HG02943 (cell line): ENCODE measurements at regions not wholly inside any gene's neighbourhood (a gene's known extent, or its start where the extent isn't known, plus 50 kb on each side); places are given as distances from the start of the nearest gene placed in this dataset.

Experiments
- ATAC-seq: cut with Tn5 transposase; IDR thresholded peaks from one replicate; pipeline ENCODE4 v1.9.1; 2021; ENCODE audit warnings: mild to moderate bottlenecking, low read depth, moderate library complexity; ENCODE audit not compliant: unreplicated experiment

GRCh38 chr11:91396236-91397133 is 828.1 kb upstream of the FAT3 start:
- ATAC-seq: no peak

DNA sequence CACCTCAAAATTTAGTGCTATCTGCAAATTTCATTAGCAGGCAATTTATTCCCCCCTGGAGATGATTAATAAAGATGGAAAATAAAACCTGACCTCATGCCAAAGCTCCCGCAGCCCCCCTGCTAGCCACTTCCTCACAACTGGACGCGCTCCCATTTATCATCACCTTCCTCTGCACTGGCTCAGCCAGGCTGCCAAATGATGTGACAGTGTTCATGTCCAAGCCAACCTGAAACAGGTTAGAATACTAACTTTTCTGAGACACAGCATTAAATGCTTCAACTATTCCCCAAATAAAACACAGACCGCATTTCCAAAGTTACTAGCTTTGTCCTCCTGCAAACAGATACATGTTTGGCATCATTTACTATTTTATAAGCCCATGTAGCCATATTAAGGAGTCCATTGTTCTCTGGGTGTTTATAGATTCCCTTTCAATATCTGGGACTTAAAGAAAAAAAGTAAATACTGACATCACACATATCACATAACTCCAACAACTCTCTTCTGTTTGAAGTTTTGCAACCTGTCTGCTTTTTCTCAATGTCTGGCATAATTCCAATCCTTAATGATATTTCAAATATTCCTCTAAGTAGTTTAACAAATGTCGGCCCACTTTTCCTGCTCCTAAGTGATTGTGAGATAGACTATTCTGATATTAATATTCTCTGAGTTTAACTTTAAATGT is 829.7 kb upstream of the FAT3 start:
- no peak for ATAC-seq

- no peak for ATAC-seq
Measured at GRCh38 chr11:91394073-91394726, 830.4 kb upstream of the FAT3 start.

- no peak for ATAC-seq
Measured at GRCh38 chr11:91382946-91383345, 841.7 kb upstream of the FAT3 start.

DNA sequence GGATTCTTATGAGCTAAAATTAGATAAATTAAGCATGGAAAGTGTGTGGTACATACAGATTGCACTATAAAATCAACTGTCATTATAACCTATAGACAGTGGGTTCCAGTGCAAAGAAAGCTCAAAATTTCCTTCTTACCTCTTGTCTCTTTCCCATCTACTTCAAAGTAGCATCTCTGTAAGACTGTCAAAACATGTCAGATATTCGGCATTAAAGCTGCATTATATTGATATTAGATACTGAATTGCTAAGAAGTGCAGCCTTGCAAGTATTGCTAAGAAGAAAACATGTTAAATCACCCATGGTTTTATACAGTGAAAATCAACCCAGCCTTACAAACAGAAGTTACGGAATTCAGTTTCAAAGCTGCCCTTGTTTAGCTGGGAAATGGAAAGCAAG is 849.8 kb upstream of the FAT3 start:
- ATAC-seq: no peak

DNA sequence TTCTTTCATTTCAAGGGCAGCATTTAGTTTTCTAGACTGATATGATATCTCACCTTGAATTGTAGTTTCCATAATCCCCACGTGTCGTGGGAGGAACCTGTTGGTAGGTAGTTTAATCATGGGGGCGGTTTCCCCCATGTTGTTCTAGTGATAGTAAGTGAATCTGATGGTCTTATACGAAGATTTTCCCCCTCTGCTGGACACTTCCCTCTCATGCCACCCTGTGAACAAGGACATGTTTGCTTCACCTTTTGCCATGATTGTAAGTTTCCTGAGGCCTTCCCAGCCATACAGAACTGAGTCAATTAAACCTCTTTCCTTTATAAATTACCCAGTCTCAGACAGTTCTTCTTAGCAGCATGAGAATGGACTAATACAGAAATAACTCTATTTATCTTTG is 851.1 kb upstream of the FAT3 start:
- ATAC-seq: no peak

GRCh38 chr11:91366816-91367215 is 857.8 kb upstream of the FAT3 start:
- no peak for ATAC-seq

DNA sequence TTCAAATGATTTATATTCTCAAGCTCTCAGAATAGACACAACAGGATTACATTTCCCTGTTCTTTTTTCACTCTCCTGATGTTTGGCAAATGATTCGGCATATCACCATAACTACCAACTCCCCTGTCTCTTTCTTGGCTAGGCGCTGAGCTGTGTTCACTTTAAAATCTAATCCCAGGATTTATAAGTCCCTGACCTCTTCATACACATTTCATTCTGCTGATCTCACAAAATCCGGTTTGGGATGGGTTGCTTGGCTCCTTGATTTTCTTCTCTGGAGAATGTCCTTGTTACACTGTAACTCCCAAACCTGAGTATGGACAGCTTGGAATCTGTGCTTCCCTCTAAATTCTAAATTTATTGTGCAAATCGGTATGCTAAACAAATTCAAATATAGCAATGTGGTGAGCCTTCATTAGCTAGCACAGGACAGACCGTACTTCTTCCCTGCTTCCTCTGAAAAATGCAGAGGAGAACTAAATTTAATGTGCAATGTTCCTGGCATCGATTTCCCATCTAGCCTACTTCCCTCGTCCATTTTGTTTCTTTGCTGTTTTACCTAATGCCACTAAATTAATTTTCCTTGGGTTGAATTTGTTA is 858.5 kb upstream of the FAT3 start:
- ATAC-seq: no peak

DNA sequence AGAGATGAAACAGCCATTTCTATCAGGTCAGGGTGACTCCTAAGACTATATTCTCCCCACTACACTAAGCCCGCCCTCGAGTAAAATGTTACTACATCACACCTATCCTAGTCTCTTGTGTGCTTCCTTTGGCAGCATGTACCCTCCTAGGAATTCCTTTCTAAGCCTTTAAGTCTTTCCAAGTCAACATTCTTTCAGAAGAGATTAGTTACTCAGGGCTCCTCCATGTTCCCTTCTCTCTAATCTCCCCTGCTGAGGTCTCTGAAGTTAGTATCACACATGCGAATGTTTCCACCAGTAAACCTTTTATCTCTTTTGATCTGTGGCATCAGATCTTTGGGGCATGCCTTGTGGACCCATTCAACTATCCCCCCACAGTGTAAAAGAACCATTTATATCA is 873.7 kb upstream of the FAT3 start:
- no peak for ATAC-seq

- ATAC-seq: no peak
Measured at GRCh38 chr11:91326751-91327150, 897.9 kb upstream of the FAT3 start.

DNA sequence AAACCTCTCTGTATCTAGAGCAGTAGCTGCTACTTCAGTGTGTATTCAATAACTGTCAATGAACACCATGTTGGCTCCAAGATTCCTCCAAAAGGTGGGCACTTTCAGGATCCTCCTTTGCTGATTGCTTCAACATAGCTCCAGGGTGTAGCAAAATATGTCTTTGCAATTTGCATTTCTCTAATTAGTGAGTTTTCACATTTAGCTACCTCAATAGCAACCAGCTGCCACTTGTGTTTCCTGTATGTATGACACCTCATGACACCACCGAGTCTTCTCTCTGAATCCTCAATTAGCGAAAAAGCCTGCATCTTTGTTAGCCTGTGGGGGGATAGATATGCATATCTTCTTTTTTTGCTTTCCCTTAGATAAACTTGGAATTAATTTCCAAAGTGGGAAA is 898.3 kb upstream of the FAT3 start:
- no peak for ATAC-seq

DNA sequence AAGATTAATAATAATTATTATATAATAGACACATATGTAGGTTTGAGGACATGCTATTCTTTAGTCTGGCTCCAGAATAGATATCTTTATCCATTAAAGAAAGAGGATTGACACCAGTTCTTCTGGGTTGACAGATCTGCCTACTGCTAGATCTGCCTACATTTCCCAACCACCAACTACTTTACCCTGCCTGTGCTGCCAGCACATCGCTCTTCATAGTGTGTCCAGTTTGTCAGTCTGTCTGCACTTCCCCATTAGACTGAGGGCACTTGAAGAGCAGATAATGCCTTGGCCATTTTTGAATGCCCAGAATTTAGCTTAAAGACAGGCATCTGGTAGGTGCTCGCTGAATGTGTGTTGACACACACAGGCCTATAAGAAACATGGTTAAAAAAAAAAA is 910.1 kb upstream of the FAT3 start:
- ATAC-seq: no peak

DNA sequence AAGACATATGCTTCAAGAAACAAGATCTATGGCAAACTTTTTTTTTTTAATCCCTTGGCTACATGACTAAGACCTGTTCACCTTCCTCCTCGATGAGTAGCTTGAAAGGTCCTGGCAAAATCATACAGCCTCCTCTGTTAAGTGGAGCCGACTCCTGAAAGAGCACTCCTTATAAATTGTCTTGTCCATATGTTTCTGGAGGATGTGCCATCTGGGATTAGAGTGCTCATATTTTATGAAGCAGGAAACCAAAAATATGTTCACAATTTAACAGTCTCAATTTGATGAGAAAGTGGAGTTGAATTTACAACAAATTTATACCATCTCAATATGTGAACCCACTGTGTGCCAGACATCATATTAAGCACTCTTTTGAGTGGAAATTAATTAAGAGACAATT is 912.1 kb upstream of the FAT3 start:
- ATAC-seq: no peak

GRCh38 chr11:91310085-91310484 is 914.5 kb upstream of the FAT3 start:
- no peak for ATAC-seq

- ATAC-seq: no peak
Measured at GRCh38 chr11:91308069-91308468, 916.5 kb upstream of the FAT3 start.

DNA sequence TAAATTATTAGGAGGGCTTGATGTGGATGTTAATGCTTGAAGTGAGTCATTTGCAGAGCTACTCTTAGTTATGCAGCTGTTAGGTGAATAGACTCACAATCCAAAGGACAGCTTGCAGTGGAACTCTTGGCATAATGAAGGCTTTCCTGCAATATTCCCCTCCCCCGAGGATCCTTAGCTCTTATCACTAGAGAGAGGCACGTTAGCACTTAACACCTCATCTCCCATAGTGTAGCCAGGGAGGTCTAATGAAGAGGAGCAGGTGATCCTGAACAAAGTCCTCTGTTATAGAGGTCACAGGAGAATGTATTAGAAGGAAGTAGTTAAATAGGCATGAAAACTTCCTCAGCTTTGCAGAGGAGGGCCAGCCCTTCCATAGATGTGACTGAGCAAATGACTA is 919.2 kb upstream of the FAT3 start:
- no peak for ATAC-seq

GRCh38 chr11:91303749-91304148 is 920.9 kb upstream of the FAT3 start:
- no peak for ATAC-seq

DNA sequence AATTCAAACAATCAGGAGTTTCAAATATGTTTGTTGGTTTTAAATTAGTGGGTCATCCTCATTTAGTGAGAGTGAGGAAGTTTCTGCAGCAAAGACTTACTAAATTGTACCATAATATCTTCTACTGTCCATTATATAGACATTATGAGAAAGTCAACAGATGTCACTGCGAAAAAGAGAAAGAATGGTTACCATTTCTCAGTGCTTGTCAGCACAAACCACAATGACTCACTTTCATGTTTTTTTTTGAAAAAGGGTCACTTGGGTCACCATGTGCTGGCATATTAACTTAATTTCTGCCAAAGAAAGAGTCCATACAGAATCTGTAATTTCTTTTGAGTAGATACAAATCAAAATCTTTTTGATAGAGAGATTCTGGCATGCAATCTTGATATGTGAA is 924.6 kb upstream of the FAT3 start:
- peak; percentile 61 for ATAC-seq

GRCh38 chr11:91296629-91297028 is 928.0 kb upstream of the FAT3 start:
- no peak for ATAC-seq

GRCh38 chr11:91295591-91295990 is 929.0 kb upstream of the FAT3 start:
- no peak for ATAC-seq

DNA sequence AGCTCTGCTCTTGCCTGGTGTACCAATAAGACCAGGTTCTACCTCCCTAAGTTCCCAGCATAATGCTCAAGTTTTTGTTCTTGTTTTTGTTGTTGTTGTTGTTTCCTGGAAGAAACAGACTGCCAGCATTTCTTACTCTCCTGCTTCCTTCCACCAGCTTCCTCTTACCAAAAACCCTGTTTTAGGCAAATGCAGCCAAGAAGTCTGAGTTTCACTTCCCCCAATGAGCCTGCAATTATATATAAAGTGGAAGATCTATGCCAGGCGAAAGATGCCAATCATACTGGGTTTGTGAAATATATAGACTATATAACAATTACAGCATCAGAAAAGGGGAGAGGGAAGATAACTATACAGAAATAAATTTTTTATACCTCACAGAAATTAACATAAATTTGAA is 931.5 kb upstream of the FAT3 start:
- ATAC-seq: no peak
